Hepatocyte (in vitro differentiated cells): ENCODE measurements at regions not wholly inside any gene's neighbourhood (a gene's known extent, or its start where the extent isn't known, plus 50 kb on each side); places are given as distances from the start of the nearest gene placed in this dataset.

ENCODE experiments used
- EZH2 ChIP-seq: fragments of 200-600 bp; sonication (generic); IDR thresholded peaks from 2 replicates; pipeline ENCODE4 v1.6.1; 2016; ENCODE audit warnings: antibody characterized with exemption, mild to moderate bottlenecking, borderline replicate concordance
- TF ChIP-seq, protein P1 (sequence below): fragments of 200-600 bp; sonication (generic); IDR thresholded peaks from 2 replicates; pipeline ENCODE4 v1.5.1; 2016; ENCODE audit warnings: antibody characterized with exemption, mild to moderate bottlenecking; ENCODE audit not compliant: poor library complexity

DNA sequence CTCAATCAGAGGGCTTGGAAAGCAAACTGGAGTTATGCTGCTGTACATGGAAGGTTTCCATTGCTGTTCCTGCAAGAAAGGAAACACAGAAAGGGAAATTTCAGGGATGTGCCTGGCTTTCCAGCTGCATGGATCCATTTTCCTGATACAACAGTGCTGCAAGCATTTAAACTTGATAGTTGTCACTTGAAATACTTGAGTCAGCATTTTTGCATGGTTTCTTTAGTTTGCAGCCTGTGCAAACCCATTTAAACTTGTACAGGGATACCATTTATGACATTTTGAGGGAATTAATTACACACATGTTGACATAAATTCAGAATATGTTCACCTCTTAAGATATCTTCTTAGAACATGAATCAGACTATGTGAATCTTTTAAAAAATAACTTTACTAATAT lies 131.1 kb upstream of the RASGEF1B start:
- TF ChIP-seq, protein P1, sequence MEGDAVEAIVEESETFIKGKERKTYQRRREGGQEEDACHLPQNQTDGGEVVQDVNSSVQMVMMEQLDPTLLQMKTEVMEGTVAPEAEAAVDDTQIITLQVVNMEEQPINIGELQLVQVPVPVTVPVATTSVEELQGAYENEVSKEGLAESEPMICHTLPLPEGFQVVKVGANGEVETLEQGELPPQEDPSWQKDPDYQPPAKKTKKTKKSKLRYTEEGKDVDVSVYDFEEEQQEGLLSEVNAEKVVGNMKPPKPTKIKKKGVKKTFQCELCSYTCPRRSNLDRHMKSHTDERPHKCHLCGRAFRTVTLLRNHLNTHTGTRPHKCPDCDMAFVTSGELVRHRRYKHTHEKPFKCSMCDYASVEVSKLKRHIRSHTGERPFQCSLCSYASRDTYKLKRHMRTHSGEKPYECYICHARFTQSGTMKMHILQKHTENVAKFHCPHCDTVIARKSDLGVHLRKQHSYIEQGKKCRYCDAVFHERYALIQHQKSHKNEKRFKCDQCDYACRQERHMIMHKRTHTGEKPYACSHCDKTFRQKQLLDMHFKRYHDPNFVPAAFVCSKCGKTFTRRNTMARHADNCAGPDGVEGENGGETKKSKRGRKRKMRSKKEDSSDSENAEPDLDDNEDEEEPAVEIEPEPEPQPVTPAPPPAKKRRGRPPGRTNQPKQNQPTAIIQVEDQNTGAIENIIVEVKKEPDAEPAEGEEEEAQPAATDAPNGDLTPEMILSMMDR = no peak
- TF ChIP-seq EZH2 = no peak
